HepG2 (cell line): ENCODE measurements at regions not wholly inside any gene's neighbourhood (a gene's known extent, or its start where the extent isn't known, plus 50 kb on each side); places are given as distances from the start of the nearest gene placed in this dataset.

Experiments
- ATAC-seq: fragments of 200-7000 bp; cut with Tn5 transposase; 3 replicates; pipeline ENCODE4 v1.9.1; 2020; ENCODE audit warnings: mild to moderate bottlenecking, moderate library complexity
- BruUV-seq: library from RNA; stranded (reverse); fragments of 400-500 nt; replicated peaks from 2 replicates; lab custom pipeline; 2021; lab: Mats Ljungman, UMichigan
- CTCF ChIA-PET: fragments of 300-600 bp; formaldehyde crosslinking; extraction: SDS; loops from one replicate; lab custom pipeline; 2021; ENCODE audit warnings: low total read pairs, inconsistent platforms, low intra/inter-chr PET ratio; lab: Yijun Ruan, JAX
- POLR2A ChIA-PET: fragments of 350-600 bp; sonication (Branson Sonifier 250); formaldehyde crosslinking; loops from one replicate; lab custom pipeline; 2020; ENCODE audit warnings: antibody characterized with exemption, inconsistent platforms; lab: Yijun Ruan, JAX
- DNase-seq: peaks from one replicate; pipeline ENCODE4 v3.0.0-alpha.2; 2015; ENCODE audit warnings: low spot score
- FAIRE-seq: peaks from 3 replicates; lab custom pipeline; 2011; peaks lifted over from hg19 to GRCh38; lab: Jason Lieb, UNC
- H2AFZ ChIP-seq: one replicate; pipeline ENCODE4 v1.6.1; 2011; ENCODE audit warnings: low read length, inconsistent platforms
- H3K27ac ChIP-seq: fragments of 300-600 bp; 3 replicates; pipeline ENCODE4 v1.8.0; 2011; ENCODE audit warnings: mixed run types, mild to moderate bottlenecking, mixed read lengths, low read length, inconsistent platforms; ENCODE audit not compliant: insufficient read depth; ENCODE audit errors: extremely low read length
- H3K27me3 ChIP-seq, 2 experiments: fragments of 200-600 bp in 1 of 2; 2 replicates in 1 of 2; 3 replicates in 1 of 2; pipeline versions ENCODE4 v1.6.0 to v1.8.0; 2011; ENCODE audit warnings: low read length in 2 of 2, mild to moderate bottlenecking in 2 of 2, moderate library complexity in 2 of 2, inconsistent platforms in 1 of 2; ENCODE audit not compliant: insufficient read depth in 2 of 2, control insufficient read depth in 1 of 2
- H3K36me3 ChIP-seq, 2 experiments: fragments of 200-600 bp in 1 of 2; replicated peaks in 1 of 2; 2 replicates in 1 of 2; 3 replicates in 1 of 2; pipeline versions ENCODE4 v1.5.1 to v1.8.0; 2011; ENCODE audit warnings: low read length in 2 of 2, inconsistent platforms in 1 of 2; ENCODE audit not compliant: insufficient read depth in 2 of 2, control insufficient read depth in 1 of 2
- H3K4me1 ChIP-seq: 2 replicates; pipeline ENCODE4 v1.5.1; 2012; ENCODE audit warnings: low read length, inconsistent platforms; ENCODE audit not compliant: insufficient read depth
- H3K4me2 ChIP-seq: 2 replicates; pipeline ENCODE4 v1.6.0; 2011; ENCODE audit warnings: low read depth, low read length, inconsistent platforms
- H3K4me3 ChIP-seq, 3 experiments: fragments of 200-600 bp in 1 of 3; sonication (generic), shearing (Covaris generic) in 1 of 3; replicated peaks in 1 of 3; 2 replicates each; pipeline ENCODE4 v1.5.1; 2011 to 2016; ENCODE audit warnings: low read length in 3 of 3, inconsistent platforms in 2 of 3, low read depth in 2 of 3, mild to moderate bottlenecking in 2 of 3, control low read depth in 1 of 3, mixed read lengths in 1 of 3; ENCODE audit not compliant: insufficient read depth in 1 of 3
- H3K79me2 ChIP-seq: one replicate; pipeline ENCODE4 v1.6.1; 2011; ENCODE audit warnings: low read length, inconsistent platforms; ENCODE audit not compliant: insufficient read depth
- H3K9ac ChIP-seq: 2 replicates; pipeline ENCODE4 v1.6.0; 2011; ENCODE audit warnings: mild to moderate bottlenecking, low read depth, low read length, inconsistent platforms; ENCODE audit not compliant: insufficient read depth
- H3K9me3 ChIP-seq: 2 replicates; pipeline ENCODE4 v1.5.1; 2012; ENCODE audit warnings: mild to moderate bottlenecking, low read length
- H4K20me1 ChIP-seq: 2 replicates; pipeline ENCODE4 v1.6.0; 2011; ENCODE audit warnings: inconsistent platforms, mild to moderate bottlenecking, low read length, moderate library complexity; ENCODE audit not compliant: insufficient read depth
- ATF7-NPFF ChIP-seq: sonication (generic); formaldehyde crosslinking; IDR thresholded peaks from 2 replicates; pipeline ENCODE4 v1.8.1; 2023; ENCODE audit warnings: mild to moderate bottlenecking, low read depth, missing genetic modification reagents, moderate library complexity
- CERS6 ChIP-seq: sonication (generic); formaldehyde crosslinking; IDR thresholded peaks from 2 replicates; pipeline ENCODE4 v1.5.0; 2020; ENCODE audit warnings: missing genetic modification reagents
- ELF4 ChIP-seq: sonication (generic); formaldehyde crosslinking; IDR thresholded peaks from 2 replicates; pipeline ENCODE4 v1.5.0; 2020; ENCODE audit warnings: missing genetic modification reagents, mild to moderate bottlenecking, moderate library complexity, borderline replicate concordance
- TRIM24 ChIP-seq: sonication (generic); formaldehyde crosslinking; IDR thresholded peaks from 2 replicates; pipeline ENCODE4 v1.8.0; 2022; ENCODE audit warnings: mild to moderate bottlenecking, missing genetic modification reagents
- ZNF318 ChIP-seq: sonication (generic); formaldehyde crosslinking; IDR thresholded peaks from 2 replicates; pipeline ENCODE4 v1.4.0; 2020; ENCODE audit warnings: mild to moderate bottlenecking, missing genetic modification reagents
- ZNF644 ChIP-seq: IDR thresholded peaks from 2 replicates; pipeline ENCODE4 v1.6.1; 2016; ENCODE audit warnings: low read depth
- ZNF816 ChIP-seq: sonication (generic); formaldehyde crosslinking; IDR thresholded peaks from 2 replicates; pipeline ENCODE4 v1.8.0; 2022; ENCODE audit warnings: missing genetic modification reagents, mild to moderate bottlenecking, borderline replicate concordance
- ZSCAN22 ChIP-seq: sonication (generic); formaldehyde crosslinking; IDR thresholded peaks from 2 replicates; pipeline ENCODE4 v1.4.0; 2020; ENCODE audit warnings: mild to moderate bottlenecking, missing genetic modification reagents
- WGBS: methylation state at CpG from one replicate; pipeline ENCODE4 v1.1.6; 2017; ENCODE audit warnings: low lambda C conversion rate; 5-methylcytosine and 5-hydroxymethylcytosine counted together
- in situ Hi-C: cut with HindIII; loops from 2 replicates; pipeline ENCODE4 v1.10.0; 2017; ENCODE audit warnings: low pct_unique_long_range_greater_than_20kb; ENCODE audit not compliant: extremely low pct_ligation_motif_present
- intact Hi-C: fragments of 100-400 bp; cut with micrococcal nuclease; formaldehyde crosslinking; loops from one replicate; pipeline ENCODE4 v1.10.0; 2022; ENCODE audit not compliant: unreplicated experiment
- TF ChIP-seq, protein P1 (sequence below): sonication (generic); formaldehyde crosslinking; IDR thresholded peaks from 2 replicates; pipeline ENCODE4 v1.4.0; 2020; ENCODE audit warnings: missing genetic modification reagents

- 9% methylated on average over 7 of the region's 7 CpGs for WGBS
- no peak for FAIRE-seq
- Histone ChIP-seq H3K9ac (no peak overlapping the region), H3K4me2 (no peak overlapping the region), H3K27me3 (no peaks in the 10 kb centered on the region), H3K27ac (no peak overlapping the region), H3K9me3 (no peaks in the 10 kb centered on the region), H2AFZ (no peak overlapping the region)
- DNase-seq, result no peak
- intact Hi-C loops, result no loop called here
- no peak for ATAC-seq
- in situ Hi-C loops, result no loop called here
- BruUV-seq, result no TSS peak
- TF ChIP-seq ELF4 (CRISPR knock-in tag) (no peak), ZSCAN22 (CRISPR knock-in tag) (no peak), ZNF318 (CRISPR knock-in tag) (no peak), ZNF816 (CRISPR knock-in tag) (no peak), TRIM24 (CRISPR knock-in tag) (no peak), ZNF644 (CRISPR knock-in tag) (no peak), CERS6 (no peak), ATF7-NPFF (no peak)
- TF ChIP-seq, protein P1, sequence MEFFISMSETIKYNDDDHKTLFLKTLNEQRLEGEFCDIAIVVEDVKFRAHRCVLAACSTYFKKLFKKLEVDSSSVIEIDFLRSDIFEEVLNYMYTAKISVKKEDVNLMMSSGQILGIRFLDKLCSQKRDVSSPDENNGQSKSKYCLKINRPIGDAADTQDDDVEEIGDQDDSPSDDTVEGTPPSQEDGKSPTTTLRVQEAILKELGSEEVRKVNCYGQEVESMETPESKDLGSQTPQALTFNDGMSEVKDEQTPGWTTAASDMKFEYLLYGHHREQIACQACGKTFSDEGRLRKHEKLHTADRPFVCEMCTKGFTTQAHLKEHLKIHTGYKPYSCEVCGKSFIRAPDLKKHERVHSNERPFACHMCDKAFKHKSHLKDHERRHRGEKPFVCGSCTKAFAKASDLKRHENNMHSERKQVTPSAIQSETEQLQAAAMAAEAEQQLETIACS, result no peak
- TF ChIP-seq, all 625 proteins: peak for 0
- ChIA-PET POLR2A (no interaction called here), CTCF (no interaction called here)
- Histone ChIP-seq H3K36me3 (no peaks in the 10 kb centered on the region), H4K20me1 (no peaks in the 10 kb centered on the region), H3K4me3 (no peak overlapping the region), H3K79me2 (no peaks in the 10 kb centered on the region), H3K4me1 (no peaks in the 10 kb centered on the region)
Observed at GRCh38 chr16:9556949-9557665, 465.7 kb downstream of the HAPSTR1 start.
